K562 (cell line): ENCODE measurements at regions not wholly inside any gene's neighbourhood (a gene's known extent, or its start where the extent isn't known, plus 50 kb on each side); places are given as distances from the start of the nearest gene placed in this dataset.

Experiments
- BACH1 ChIP-seq: fragments of 200-800 bp; sonication (Bioruptor generic); IDR thresholded peaks from 2 replicates; pipeline ENCODE4 v1.6.1; 2016; ENCODE audit warnings: missing genetic modification characterization, missing compliant biosample characterization
- CTCF ChIP-seq, 3 experiments: IDR thresholded peaks in 2 of 3; conservative IDR thresholded peaks in 1 of 3; 2 replicates each; pipeline ENCODE4 v1.5.1; 2011 to 2012; ENCODE audit warnings: low read length in 3 of 3, mild to moderate bottlenecking in 3 of 3, control low read depth in 2 of 3, improper control_type of control experiment in 1 of 3, inconsistent platforms in 1 of 3, low read depth in 1 of 3, mixed read lengths in 1 of 3, moderate library complexity in 1 of 3; ENCODE audit not compliant: insufficient read depth in 2 of 3
- KLF6 ChIP-seq: fragments of 250-450 bp; sonication (Bioruptor Pico); IDR thresholded peaks from 2 replicates; pipeline ENCODE4 v1.4.0; 2020; ENCODE audit warnings: mild to moderate bottlenecking, moderate library complexity, borderline replicate concordance
- NR3C1 ChIP-seq: sonication (generic); formaldehyde crosslinking; IDR thresholded peaks from 2 replicates; pipeline ENCODE4 v1.8.1; 2022; ENCODE audit warnings: missing genetic modification reagents
- SMC3 ChIP-seq: conservative IDR thresholded peaks from 2 replicates; pipeline ENCODE4 v1.6.1; 2011; ENCODE audit warnings: low read depth, low read length, improper control_type of control experiment; ENCODE audit not compliant: insufficient read depth
- TRIM28 ChIP-seq: fragments of 450-650 bp; IDR thresholded peaks from 2 replicates; pipeline ENCODE4 v1.6.1; 2017
- ZNF740 ChIP-seq, 3 experiments: fragments of 200-800 bp in 1 of 3; sonication (Bioruptor generic) in 1 of 3; sonication (generic) in 1 of 3; formaldehyde crosslinking in 1 of 3; IDR thresholded peaks; 2 replicates each; pipeline versions ENCODE4 v1.6.1 to v1.8.0; 2016 to 2022; ENCODE audit warnings: mild to moderate bottlenecking in 2 of 3, missing compliant biosample characterization in 2 of 3, missing genetic modification characterization in 2 of 3, missing genetic modification reagents in 1 of 3
- TF ChIP-seq, protein P1 (sequence below), 2 experiments: fragments of 450-650 bp; formaldehyde crosslinking in 1 of 2; IDR thresholded peaks; 2 replicates each; pipeline versions ENCODE4 v1.4.0 to v1.6.1; 2014 to 2020; ENCODE audit warnings: mild to moderate bottlenecking in 2 of 2, borderline replicate concordance in 1 of 2, low read depth in 1 of 2
- TF ChIP-seq, protein P2 (sequence below): sonication (generic); formaldehyde crosslinking; IDR thresholded peaks from 2 replicates; pipeline ENCODE4 v1.8.0; 2023; ENCODE audit warnings: missing genetic modification reagents, mild to moderate bottlenecking, borderline replicate concordance

DNA sequence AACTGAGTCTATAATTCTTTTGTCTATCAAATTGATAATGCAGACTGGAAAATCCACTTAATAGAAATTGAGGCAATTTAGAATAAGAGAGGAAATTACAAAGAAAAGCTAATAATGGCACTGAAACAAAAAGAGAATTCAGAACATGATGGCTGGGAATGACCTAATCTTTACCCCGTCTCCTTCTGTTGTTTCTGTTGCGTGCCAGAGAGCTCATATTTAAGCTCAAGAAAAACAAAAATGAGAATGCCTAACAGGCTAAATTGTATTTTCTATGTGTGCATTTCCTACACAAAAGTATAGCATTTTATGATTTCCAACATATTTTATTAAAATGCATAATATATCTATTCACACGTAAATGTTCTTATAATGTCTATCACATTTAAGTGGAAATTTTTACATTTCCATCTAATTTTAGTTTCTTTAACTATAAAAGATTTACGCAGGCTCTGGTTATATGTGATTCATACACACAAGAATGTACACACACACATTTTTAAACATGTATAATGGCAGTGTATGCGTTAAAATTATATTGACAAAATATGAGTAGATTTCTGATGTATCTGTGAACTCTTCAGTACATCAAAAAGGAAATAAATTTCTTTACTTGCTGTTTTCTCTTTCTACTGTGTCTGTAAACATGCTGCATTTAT lies 432.3 kb downstream of the SLITRK6 start:
- TF ChIP-seq, protein P1, sequence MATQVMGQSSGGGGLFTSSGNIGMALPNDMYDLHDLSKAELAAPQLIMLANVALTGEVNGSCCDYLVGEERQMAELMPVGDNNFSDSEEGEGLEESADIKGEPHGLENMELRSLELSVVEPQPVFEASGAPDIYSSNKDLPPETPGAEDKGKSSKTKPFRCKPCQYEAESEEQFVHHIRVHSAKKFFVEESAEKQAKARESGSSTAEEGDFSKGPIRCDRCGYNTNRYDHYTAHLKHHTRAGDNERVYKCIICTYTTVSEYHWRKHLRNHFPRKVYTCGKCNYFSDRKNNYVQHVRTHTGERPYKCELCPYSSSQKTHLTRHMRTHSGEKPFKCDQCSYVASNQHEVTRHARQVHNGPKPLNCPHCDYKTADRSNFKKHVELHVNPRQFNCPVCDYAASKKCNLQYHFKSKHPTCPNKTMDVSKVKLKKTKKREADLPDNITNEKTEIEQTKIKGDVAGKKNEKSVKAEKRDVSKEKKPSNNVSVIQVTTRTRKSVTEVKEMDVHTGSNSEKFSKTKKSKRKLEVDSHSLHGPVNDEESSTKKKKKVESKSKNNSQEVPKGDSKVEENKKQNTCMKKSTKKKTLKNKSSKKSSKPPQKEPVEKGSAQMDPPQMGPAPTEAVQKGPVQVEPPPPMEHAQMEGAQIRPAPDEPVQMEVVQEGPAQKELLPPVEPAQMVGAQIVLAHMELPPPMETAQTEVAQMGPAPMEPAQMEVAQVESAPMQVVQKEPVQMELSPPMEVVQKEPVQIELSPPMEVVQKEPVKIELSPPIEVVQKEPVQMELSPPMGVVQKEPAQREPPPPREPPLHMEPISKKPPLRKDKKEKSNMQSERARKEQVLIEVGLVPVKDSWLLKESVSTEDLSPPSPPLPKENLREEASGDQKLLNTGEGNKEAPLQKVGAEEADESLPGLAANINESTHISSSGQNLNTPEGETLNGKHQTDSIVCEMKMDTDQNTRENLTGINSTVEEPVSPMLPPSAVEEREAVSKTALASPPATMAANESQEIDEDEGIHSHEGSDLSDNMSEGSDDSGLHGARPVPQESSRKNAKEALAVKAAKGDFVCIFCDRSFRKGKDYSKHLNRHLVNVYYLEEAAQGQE (IDR thresholded peaks at IDR 0.05; ENCODE audit: borderline replicate concordance): no peak
- TF ChIP-seq, protein P1 (CRISPR knock-in tag; IDR thresholded peaks at IDR 0.05; ENCODE audit: low read depth): no peak
- TF ChIP-seq BACH1 (no peak), TRIM28 (no peak), CTCF (IDR thresholded peaks at IDR 0.05 in 2 of 3, conservative IDR thresholded peaks at IDR 0.05 in 1 of 3; ENCODE audit: insufficient read depth in 2 of 3, low read depth in 1 of 3, low read length in 3 of 3) (no peak), SMC3 (no peak), ZNF740 (CRISPR knock-in tag; IDR thresholded peaks at IDR 0.05) (no peak), ZNF740 (tag; IDR thresholded peaks at IDR 0.05) (no peak), NR3C1 (CRISPR knock-in tag) (no peak), KLF6 (CRISPR knock-in tag) (no peak)
- TF ChIP-seq, protein P2, sequence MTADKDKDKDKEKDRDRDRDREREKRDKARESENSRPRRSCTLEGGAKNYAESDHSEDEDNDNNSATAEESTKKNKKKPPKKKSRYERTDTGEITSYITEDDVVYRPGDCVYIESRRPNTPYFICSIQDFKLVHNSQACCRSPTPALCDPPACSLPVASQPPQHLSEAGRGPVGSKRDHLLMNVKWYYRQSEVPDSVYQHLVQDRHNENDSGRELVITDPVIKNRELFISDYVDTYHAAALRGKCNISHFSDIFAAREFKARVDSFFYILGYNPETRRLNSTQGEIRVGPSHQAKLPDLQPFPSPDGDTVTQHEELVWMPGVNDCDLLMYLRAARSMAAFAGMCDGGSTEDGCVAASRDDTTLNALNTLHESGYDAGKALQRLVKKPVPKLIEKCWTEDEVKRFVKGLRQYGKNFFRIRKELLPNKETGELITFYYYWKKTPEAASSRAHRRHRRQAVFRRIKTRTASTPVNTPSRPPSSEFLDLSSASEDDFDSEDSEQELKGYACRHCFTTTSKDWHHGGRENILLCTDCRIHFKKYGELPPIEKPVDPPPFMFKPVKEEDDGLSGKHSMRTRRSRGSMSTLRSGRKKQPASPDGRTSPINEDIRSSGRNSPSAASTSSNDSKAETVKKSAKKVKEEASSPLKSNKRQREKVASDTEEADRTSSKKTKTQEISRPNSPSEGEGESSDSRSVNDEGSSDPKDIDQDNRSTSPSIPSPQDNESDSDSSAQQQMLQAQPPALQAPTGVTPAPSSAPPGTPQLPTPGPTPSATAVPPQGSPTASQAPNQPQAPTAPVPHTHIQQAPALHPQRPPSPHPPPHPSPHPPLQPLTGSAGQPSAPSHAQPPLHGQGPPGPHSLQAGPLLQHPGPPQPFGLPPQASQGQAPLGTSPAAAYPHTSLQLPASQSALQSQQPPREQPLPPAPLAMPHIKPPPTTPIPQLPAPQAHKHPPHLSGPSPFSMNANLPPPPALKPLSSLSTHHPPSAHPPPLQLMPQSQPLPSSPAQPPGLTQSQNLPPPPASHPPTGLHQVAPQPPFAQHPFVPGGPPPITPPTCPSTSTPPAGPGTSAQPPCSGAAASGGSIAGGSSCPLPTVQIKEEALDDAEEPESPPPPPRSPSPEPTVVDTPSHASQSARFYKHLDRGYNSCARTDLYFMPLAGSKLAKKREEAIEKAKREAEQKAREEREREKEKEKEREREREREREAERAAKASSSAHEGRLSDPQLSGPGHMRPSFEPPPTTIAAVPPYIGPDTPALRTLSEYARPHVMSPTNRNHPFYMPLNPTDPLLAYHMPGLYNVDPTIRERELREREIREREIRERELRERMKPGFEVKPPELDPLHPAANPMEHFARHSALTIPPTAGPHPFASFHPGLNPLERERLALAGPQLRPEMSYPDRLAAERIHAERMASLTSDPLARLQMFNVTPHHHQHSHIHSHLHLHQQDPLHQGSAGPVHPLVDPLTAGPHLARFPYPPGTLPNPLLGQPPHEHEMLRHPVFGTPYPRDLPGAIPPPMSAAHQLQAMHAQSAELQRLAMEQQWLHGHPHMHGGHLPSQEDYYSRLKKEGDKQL (CRISPR knock-in tag): no peak
